Adrenal gland (tissue), 5 donors: ENCODE measurements at regions not wholly inside any gene's neighbourhood (a gene's known extent, or its start where the extent isn't known, plus 50 kb on each side); places are given as distances from the start of the nearest gene placed in this dataset.

Experiments used
- CTCF ChIP-seq, 6 experiments: fragments of 450-650 bp in 4 of 6; fragments of 200-600 bp in 2 of 6; sonication (generic) in 1 of 6; IDR thresholded peaks; 1 replicate in 5 of 6; 2 replicates in 1 of 6; pipeline versions ENCODE4 v1.5.1 to v1.8.0; 2016 to 2021; ENCODE audit warnings: antibody characterized with exemption in 6 of 6, mild to moderate bottlenecking in 2 of 6, moderate library complexity in 1 of 6
- POLR2A ChIP-seq, 2 donors: fragments of 450-650 bp; IDR thresholded peaks; one replicate each; pipeline ENCODE4 v1.6.1; 2017; ENCODE audit warnings: antibody characterized with exemption in 2 of 2, mild to moderate bottlenecking in 2 of 2, moderate library complexity in 1 of 2
- donor health status: DM: no; HTN: no; CAD: no.

- no peak for TF ChIP-seq POLR2A (IDR thresholded peaks at IDR 0.05)
- no peak for TF ChIP-seq CTCF (IDR thresholded peaks at IDR 0.05)
Measured at GRCh38 chr2:194464964-194465638, 1191.9 kb upstream of the SLC39A10 start.
